Fibroblast of skin of abdomen (primary cell): ENCODE measurements at regions not wholly inside any gene's neighbourhood (a gene's known extent, or its start where the extent isn't known, plus 50 kb on each side); places are given as distances from the start of the nearest gene placed in this dataset.
A peak's percentile ranks its signal among the peaks of the same experiment; 100 is the strongest.

ENCODE experiments used
- DNase-seq: peaks from one replicate; pipeline ENCODE4 v3.0.0-alpha.2; 2013

- no peak for DNase-seq
These were observed 1923.0 kb upstream of the PIK3C3 start for GRCh38 chr18:40032076-40032475.

GRCh38 chr18:40031435-40031834 lies 1923.6 kb upstream of the PIK3C3 start:
- DNase-seq = no peak

GRCh38 chr18:40019797-40020392 lies 1935.1 kb upstream of the PIK3C3 start:
- no peak for DNase-seq

GRCh38 chr18:40018266-40018665 lies 1936.8 kb upstream of the PIK3C3 start:
- DNase-seq = no peak

- no peak for DNase-seq
These were observed 1938.0 kb upstream of the PIK3C3 start for GRCh38 chr18:40017021-40017420.

DNA sequence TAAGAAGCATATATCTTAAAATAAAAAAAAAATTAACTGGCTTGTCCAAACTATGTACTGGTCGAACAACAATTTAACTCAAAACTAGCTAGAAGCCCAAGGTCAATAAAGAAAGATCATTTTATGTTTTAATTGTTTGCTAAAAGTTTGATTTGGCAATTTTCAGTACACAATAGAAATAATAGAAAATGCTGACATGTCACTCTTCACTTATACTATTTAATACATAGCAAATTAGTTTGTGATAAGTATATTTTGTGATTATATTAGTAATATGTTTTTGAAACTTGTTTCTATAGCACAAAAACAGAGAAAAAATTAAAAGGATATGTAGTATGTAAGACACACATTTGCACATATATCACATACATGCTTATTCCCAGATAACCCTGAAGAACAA lies 1938.6 kb upstream of the PIK3C3 start:
- no peak for DNase-seq

- DNase-seq = peak; percentile 54
These were observed 1941.9 kb upstream of the PIK3C3 start for GRCh38 chr18:40013001-40013609.

- peak; percentile 12 for DNase-seq
These were observed 1943.8 kb upstream of the PIK3C3 start for GRCh38 chr18:40011201-40011600.

DNA sequence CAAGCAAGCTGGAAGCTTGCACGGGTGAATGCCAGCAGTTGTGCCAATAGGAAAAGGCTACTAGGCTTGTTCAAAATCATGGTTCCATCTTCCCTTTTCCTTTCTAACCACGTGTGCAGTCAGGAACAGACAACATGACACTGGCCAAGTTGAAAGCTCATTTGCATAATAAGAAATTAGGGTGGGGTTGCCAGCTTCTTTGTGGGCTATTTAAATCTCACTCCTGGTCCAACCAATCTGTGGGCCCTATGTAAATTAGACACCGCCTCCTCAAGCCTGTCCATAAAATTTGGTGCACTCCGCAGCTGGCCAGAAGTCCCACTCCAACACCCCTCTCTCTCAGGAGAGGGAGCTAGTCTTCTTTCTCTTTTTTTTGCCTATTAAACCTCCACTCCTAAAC lies 1948.4 kb upstream of the PIK3C3 start:
- DNase-seq = no peak

GRCh38 chr18:40004246-40004645 lies 1950.8 kb upstream of the PIK3C3 start:
- DNase-seq = no peak

DNA sequence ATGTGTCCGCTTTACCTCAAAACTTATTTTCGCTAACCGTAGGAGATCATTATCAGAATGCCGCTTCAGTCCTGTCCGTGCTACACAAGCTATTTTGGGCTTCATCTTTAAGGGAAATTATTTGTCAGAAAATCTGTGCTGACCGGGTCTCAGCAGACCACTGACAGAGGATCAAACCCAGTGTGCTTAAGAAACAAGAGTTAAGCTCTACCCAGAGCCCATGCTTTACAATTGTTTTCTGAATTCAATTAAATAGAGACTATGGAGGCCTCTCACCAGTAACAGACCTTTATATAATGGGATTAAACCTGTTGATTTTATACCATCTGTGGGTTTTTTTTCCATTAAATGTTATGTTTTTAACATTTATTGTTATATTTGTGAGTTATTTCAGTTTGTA lies 1956.7 kb upstream of the PIK3C3 start:
- no peak for DNase-seq

DNA sequence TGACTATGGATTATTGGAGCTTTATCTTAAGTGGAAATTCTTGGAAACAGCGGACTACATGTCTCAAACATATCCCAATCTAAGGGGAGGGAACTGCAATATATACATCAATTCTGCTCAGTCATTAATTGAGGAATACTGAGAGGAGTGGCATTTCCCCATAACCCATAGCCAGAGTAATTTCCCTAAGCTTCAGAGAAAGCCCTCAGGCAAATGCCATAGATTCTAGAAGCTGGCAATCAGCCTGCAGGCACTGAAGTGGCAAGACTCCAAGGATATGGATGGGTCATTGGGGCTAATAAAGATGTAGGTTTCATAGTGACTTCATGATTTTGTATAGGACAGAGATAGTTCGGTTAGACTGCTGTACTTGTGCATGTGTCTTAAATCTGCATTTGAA lies 1960.5 kb upstream of the PIK3C3 start:
- no peak for DNase-seq

DNA sequence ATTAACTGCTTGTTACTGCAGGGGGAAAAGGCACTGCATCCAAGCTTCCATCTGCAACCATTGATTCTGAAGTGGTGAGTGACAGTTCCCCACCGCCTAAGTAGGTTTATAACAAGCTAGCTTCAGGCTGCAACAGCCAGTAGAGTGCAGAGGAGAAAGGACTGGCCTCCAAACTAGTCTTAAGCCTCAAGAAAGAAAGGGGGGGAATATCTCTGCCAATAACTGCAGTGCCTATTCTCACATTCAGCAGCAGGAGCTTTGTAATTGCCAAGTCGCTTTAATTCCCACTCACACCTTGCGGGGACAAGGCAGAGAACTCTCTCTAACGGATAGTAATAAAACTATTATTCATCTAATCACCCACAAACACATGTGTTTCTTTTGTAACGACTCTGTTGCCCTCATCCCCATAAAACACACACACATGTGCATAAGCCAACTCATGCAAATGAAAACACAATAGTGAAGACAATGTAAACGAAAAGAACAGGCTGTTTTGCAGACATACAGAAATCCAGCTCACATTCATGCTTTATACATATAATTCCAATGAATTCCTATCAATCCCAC lies 1963.3 kb upstream of the PIK3C3 start:
- DNase-seq = no peak

DNA sequence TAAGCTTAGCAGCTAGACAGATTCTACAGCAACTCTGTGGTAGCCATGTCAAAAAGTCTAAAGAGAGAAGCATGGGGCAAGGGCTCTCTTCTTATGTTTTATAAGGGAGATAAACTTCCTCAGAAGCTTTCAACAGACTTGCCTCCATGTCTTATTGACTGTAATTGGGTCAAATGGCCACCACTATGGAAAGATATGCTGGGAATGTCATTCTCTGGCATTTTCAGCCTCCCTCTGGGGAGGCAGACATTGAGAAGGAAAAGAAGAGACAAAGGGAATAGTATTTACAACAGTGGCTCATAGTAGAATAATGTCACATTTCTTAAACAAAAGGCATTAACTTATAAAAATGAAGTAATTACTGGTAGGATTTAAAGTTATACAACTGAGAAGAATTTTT lies 1964.5 kb upstream of the PIK3C3 start:
- no peak for DNase-seq

- no peak for DNase-seq
These were observed 1978.3 kb upstream of the PIK3C3 start for GRCh38 chr18:39976771-39977170.

GRCh38 chr18:39972521-39972920 lies 1982.5 kb upstream of the PIK3C3 start:
- no peak for DNase-seq

DNA sequence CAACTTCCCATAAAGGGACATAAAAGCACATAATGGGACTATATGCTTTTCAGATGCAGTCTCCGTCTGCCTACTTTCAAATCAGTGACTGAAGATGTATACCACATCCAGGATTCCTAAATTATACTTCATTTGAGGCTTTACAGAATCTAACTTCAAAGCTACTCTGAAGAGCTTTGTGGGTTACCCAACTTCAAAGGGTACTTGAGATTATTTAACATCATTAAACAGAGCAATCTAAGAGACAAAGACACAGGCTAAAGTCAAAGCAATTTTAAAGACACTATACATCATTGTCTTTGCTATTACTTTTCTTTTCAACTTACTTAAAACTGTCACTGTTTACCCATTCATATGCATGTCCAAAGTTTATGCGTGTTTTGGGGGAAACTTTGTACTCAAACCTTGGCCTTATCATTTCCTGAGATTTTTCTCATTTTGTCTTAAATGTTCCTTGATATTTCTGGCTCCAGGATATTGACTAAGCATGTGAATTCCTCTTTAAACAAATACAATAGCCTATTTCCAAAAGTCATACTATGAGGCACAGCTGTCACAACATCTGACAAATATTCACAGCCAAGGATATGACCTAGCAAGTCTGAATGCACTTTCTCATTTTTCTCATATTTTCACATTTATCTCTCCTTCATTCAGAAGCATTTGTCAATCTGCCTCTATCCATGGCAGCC lies 1985.1 kb upstream of the PIK3C3 start:
- peak; percentile 20 for DNase-seq

DNA sequence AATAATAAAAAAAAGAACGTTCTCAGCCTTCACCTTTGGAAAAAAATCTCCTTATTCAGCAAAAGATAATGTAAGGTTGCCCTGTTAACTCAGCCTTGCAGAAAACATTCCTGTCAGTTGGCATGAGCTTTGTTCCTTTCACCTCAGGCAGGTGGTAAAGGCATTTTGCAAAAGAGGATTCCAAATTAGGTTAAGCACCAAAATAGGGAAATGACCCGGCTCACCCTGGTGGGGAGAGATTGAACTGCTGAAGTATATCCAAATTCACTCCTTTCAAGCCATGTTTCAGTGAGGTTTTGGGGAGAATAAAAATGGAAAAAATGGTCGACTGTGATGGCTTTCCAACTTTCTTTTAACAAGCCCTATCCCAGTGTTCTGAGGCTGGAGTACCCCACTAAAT lies 1988.8 kb upstream of the PIK3C3 start:
- no peak for DNase-seq

DNA sequence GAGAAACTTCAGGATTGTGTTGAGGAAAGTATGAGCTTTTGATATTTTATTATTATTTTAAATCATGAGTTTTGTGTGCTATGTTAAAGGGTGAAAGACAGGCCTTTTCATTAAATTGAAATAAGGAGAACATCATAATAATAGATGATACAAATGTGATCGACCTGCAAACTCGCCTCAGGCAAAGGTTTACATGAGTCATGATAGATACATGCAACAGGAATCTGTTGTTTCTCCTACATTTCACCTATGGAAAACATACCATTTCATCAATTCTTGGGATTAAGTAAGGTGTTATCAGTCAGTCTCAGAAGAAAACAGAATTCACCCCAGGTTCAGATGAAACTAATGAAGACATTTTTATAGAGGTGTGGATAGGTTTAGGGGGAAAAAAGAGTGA lies 1992.5 kb upstream of the PIK3C3 start:
- no peak for DNase-seq

GRCh38 chr18:39960550-39960949 lies 1994.5 kb upstream of the PIK3C3 start:
- DNase-seq = peak; percentile 55

DNA sequence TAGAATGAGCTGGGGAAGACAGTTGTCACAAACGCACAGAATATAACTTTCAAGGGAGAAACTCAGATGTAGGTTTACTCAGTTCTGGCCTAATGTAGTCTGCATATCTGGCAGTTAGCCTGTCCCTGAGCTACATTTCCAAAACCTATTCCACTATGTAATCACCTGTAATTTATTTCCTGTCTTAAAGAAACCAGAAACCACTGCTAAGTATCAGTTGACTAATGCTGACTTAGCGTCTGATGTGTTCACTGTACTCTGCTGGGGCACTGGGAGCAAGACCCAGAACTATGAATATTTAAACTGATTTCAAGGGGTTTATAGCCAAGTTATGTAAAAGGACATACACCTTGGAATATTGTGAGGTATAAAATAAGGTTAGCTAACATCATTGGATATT lies 1995.2 kb upstream of the PIK3C3 start:
- DNase-seq = peak; percentile 8

DNA sequence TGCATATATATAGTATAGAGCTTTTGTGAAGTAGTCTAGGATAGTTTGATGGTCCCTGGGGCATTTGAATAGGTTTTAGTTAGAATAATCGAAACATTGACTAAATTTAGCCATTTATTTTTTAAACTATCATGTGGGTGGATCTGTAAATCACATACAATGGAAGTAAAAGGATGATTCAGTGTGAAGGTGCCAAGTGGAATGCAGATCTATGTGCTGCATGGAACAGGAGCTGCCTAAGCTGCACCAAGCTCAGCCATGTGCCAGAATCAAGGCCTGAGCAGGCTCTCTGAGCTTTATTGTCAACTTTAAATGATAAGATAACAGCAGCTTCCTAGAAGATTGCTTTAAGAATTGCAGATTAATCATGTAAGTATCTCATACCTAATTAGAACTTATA lies 1996.2 kb upstream of the PIK3C3 start:
- peak; percentile 1 for DNase-seq

DNA sequence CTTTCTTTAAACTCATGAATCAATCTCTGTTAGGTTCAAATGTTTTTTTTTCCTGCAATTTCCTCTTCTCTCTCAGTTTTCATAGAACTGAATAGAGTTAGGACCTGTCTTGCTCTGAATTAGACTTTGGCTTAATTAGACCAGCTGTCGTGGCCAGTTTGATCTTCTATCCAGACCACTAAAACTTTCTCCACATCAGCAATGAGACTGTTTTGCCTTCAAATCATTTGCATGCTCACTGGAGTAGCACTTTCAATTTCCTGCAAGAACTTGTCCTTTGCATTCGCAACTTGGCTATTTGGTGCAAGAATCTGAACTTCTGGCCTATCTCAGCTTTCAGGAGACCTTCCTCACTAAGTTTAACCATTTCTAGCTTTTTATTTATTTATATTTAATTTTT lies 2002.2 kb upstream of the PIK3C3 start:
- no peak for DNase-seq

GRCh38 chr18:39951142-39951720 lies 2003.8 kb upstream of the PIK3C3 start:
- peak; percentile 42 for DNase-seq
